H1 (cell line): ENCODE measurements at regions not wholly inside any gene's neighbourhood (a gene's known extent, or its start where the extent isn't known, plus 50 kb on each side); places are given as distances from the start of the nearest gene placed in this dataset.

Experiments used
- BCL11A ChIP-seq, 2 experiments: IDR thresholded peaks; one replicate each; pipeline ENCODE4 v1.6.1; 2011; ENCODE audit warnings: low read depth in 2 of 2, low read length in 2 of 2, mild to moderate bottlenecking in 2 of 2
- CHD7 ChIP-seq: fragments of 300-600 bp; sonication (generic); IDR thresholded peaks from 2 replicates; pipeline ENCODE4 v1.7.1; 2012; ENCODE audit warnings: low read length, moderate library complexity, mild to moderate bottlenecking, inconsistent platforms; ENCODE audit not compliant: insufficient replicate concordance
- JUN ChIP-seq: IDR thresholded peaks from 2 replicates; pipeline ENCODE4 v1.6.1; 2011; ENCODE audit warnings: low read depth, mild to moderate bottlenecking, improper control_type of control experiment, low read length
- SUZ12 ChIP-seq: fragments of 200-600 bp; sonication (generic); IDR thresholded peaks from 2 replicates; pipeline ENCODE4 v1.6.1; 2012; ENCODE audit warnings: mild to moderate bottlenecking, inconsistent platforms, low read length, moderate library complexity, mixed read lengths

- no peak for TF ChIP-seq CHD7
- TF ChIP-seq JUN, result no peak
- TF ChIP-seq SUZ12, result no peak
- no peak for TF ChIP-seq BCL11A (IDR thresholded peaks at IDR 0.05; ENCODE audit: low read depth in 2 of 2, low read length in 2 of 2)
These were observed 64.7 kb upstream of the GJA8 start (continued) for GRCh38 chr1:147837964-147838292.
